ENCODE measurements at regions not wholly inside any gene's neighbourhood (a gene's known extent, or its start where the extent isn't known, plus 50 kb on each side); places are given as distances from the start of the nearest gene placed in this dataset.

- Histone ChIP-seq H3K9ac (replicated peaks in 1 of 4; ENCODE audit: extremely low read depth in 1 of 4, low read depth in 3 of 4, low read length in 3 of 4) (peak overlapping the region in 1 of 4 experiments; percentile 28; a peak in 1 of 7 replicates), H2AFZ (ENCODE audit: low read length) (no peak overlapping the region), H3K18ac (ENCODE audit: extremely low read depth, low read length) (no peak overlapping the region), H2BK5ac (ENCODE audit: low read depth, low read length) (no peak overlapping the region), H3K4me2 (ENCODE audit: insufficient read depth in 1 of 2, low read depth in 2 of 2, low read length in 2 of 2) (no peak overlapping the region), H3K4ac (replicated peaks; ENCODE audit: insufficient read length, low read depth, low read length) (no peak overlapping the region), H3K4me1 (replicated peaks in 1 of 4; ENCODE audit: control insufficient read depth in 3 of 4, insufficient read depth in 4 of 4, low read length in 3 of 4) (peaks cover 0 to 5% (median 3%) of the 10 kb centered on the region in 4 experiments; a peak in 2 of 7 replicates), H4K5ac (ENCODE audit: insufficient read length, low read depth, low read length) (no peak overlapping the region), H3K36me3 (ENCODE audit: control insufficient read depth in 2 of 4, insufficient read depth in 4 of 4, low read length in 3 of 4) (no peaks in the 10 kb centered on the region), H3K27ac (ENCODE audit: low read depth, low read length) (no peak overlapping the region), H3K23me2 (ENCODE audit: low read depth, low read length) (no peaks in the 10 kb centered on the region), H3K14ac (ENCODE audit: insufficient read length) (no peak overlapping the region), H2BK120ac (replicated peaks; ENCODE audit: low read depth, low read length) (no peak overlapping the region), H3K56ac (replicated peaks; ENCODE audit: insufficient read length, low read depth, low read length) (no peak overlapping the region), H4K20me1 (replicated peaks in 1 of 2; ENCODE audit: control insufficient read depth in 1 of 2, insufficient read depth in 2 of 2, low read length in 2 of 2) (no peaks in the 10 kb centered on the region), H2AK5ac (ENCODE audit: low read depth, low read length) (0 out of 2 replicates have a peak overlapping the region, but pooled peaks have one; percentile 40), H3K4me3 (ENCODE audit: extremely low read depth in 1 of 4, insufficient read depth in 2 of 4, low read depth in 3 of 4, low read length in 4 of 4) (no peak overlapping the region), H2BK12ac (ENCODE audit: low read depth, low read length) (no peak overlapping the region), H3K27me3 (replicated peaks in 1 of 4; ENCODE audit: control insufficient read depth in 3 of 4, extremely low read depth in 1 of 4, insufficient read depth in 3 of 4, low read length in 3 of 4) (no peaks in the 10 kb centered on the region), H3K23ac (ENCODE audit: insufficient read length) (no peak overlapping the region), H4K8ac (ENCODE audit: extremely low read depth, insufficient read depth, low read length) (no peak overlapping the region), H3K79me2 (ENCODE audit: control insufficient read depth in 1 of 2, insufficient read depth in 2 of 2, low read length in 2 of 2) (no peaks in the 10 kb centered on the region), H2BK15ac (ENCODE audit: low read length) (no peak overlapping the region), H4K91ac (replicated peaks; ENCODE audit: insufficient read length, low read length) (no peak overlapping the region), H3K9me3 (ENCODE audit: insufficient read depth in 2 of 2, low read depth in 1 of 2, low read length in 1 of 2) (no peaks in the 10 kb centered on the region), H3K79me1 (ENCODE audit: low read depth, low read length) (no peaks in the 10 kb centered on the region), H2BK20ac (ENCODE audit: low read length) (no peak overlapping the region)
- DNase-seq (ENCODE audit: low read depth in 1 of 2, low spot score in 2 of 2) (no peak), FAIRE-seq (peak; percentile 42)
- WGBS, 2 experiments (ENCODE audit: extremely low coverage in 1 of 2, insufficient coverage in 1 of 2, insufficient read length in 1 of 2, insufficient replicate concordance in 2 of 2, low coverage in 1 of 2, low lambda C conversion rate in 2 of 2, missing lambda C conversion rate in 1 of 2), result 82% methylated on average over 5 of the region's 5 CpGs; no CpG with 5 or more reads in 1 of the 2 experiments
- ChIA-PET POLR2A (ENCODE audit: partially characterized antibody) (no interaction called here), CTCF (ENCODE audit: partially characterized antibody) (no interaction called here)
- TF ChIP-seq ATF3 (IDR thresholded peaks at IDR 0.05; ENCODE audit: insufficient read depth, low read depth, low read length), result no peak
- peak; percentile 82; the same call in 1 of the 2 replicates for TF ChIP-seq TEAD4 (IDR thresholded peaks at IDR 0.05; ENCODE audit: low read depth, low read length)
- TF ChIP-seq POU5F1 (IDR thresholded peaks at IDR 0.05; ENCODE audit: low read depth, low read length), result no peak
- no peak for TF ChIP-seq RBBP5 (IDR thresholded peaks at IDR 0.05; ENCODE audit: borderline replicate concordance, low read depth, low read length)
- no peak for TF ChIP-seq ZNF274 (IDR thresholded peaks at IDR 0.05; ENCODE audit: borderline replicate concordance, extremely low read depth, low read length)
- no peak for TF ChIP-seq NRF1 (IDR thresholded peaks at IDR 0.05; ENCODE audit: low read depth, low read length)
- TF ChIP-seq SRF (IDR thresholded peaks at IDR 0.05; ENCODE audit: low read depth, low read length), result no peak
- TF ChIP-seq RFX5 (IDR thresholded peaks at IDR 0.05; ENCODE audit: borderline replicate concordance, low read depth, low read length), result no peak
Measured at GRCh38 chr2:177322801-177323261, 58.3 kb upstream of the NFE2L2 start.
